HCT116 (cell line): ENCODE measurements at regions not wholly inside any gene's neighbourhood (a gene's known extent, or its start where the extent isn't known, plus 50 kb on each side); places are given as distances from the start of the nearest gene placed in this dataset.

Source experiments
- ATAC-seq: fragments of 200-7000 bp; cut with Tn5 transposase; 2 replicates; pipeline ENCODE4 v1.9.1; 2020; ENCODE audit warnings: mild to moderate bottlenecking, moderate library complexity
- BruUV-seq: library from RNA; stranded (reverse); fragments of 400-500 nt; replicated peaks from 2 replicates; lab custom pipeline; 2021; lab: Mats Ljungman, UMichigan
- CTCF ChIA-PET: fragments of 300-600 bp; sonication (Branson Sonifier 250); formaldehyde crosslinking; loops from one replicate; lab custom pipeline; 2021; ENCODE audit warnings: antibody characterized with exemption; lab: Charles Lee
- POLR2A ChIA-PET: fragments of 300-600, 350-600 bp; sonication (Branson Sonifier 250); formaldehyde crosslinking; loops from one replicate; lab custom pipeline; 2021; ENCODE audit warnings: antibody characterized with exemption; lab: Charles Lee
- RAD21 ChIA-PET, 2 experiments: fragments of 300-600 bp; sonication (Branson Sonifier 250); formaldehyde crosslinking; loops; one replicate each; lab custom pipeline; 2023; ENCODE audit warnings: low total read pairs in 2 of 2; ENCODE audit not compliant: uncharacterized antibody in 2 of 2, unreplicated experiment in 2 of 2, low non-redundant PET in 1 of 2; lab: Charles Lee
- DNase-seq: peaks from one replicate; pipeline ENCODE4 v3.0.0-alpha.2; 2010; ENCODE audit warnings: low read depth, low spot score
- H2AFZ ChIP-seq: fragments of 200-600 bp; shearing (Covaris generic), sonication (generic); 2 replicates; pipeline ENCODE4 v1.6.1; 2017; ENCODE audit warnings: low read depth, mixed run types, mixed read lengths, antibody characterized with exemption, low read length; ENCODE audit not compliant: poor library complexity, severe bottlenecking
- H3K27ac ChIP-seq: 2 replicates; pipeline ENCODE4 v1.5.1; 2012; ENCODE audit warnings: low read depth, low read length
- H3K27me3 ChIP-seq: fragments of 200-600 bp; sonication (generic); 2 replicates; pipeline ENCODE4 v1.6.1; 2016; ENCODE audit warnings: mixed run types, low read length, mixed read lengths; ENCODE audit not compliant: insufficient read depth
- H3K36me3 ChIP-seq, 2 experiments: fragments of 200-500 bp in 1 of 2; fragments of 200-600 bp in 1 of 2; sonication (Bioruptor generic) in 1 of 2; sonication (generic) in 1 of 2; 2 replicates each; pipeline versions ENCODE4 v1.5.1 to v1.6.1; 2014 to 2016; ENCODE audit warnings: low read length in 2 of 2, inconsistent platforms in 1 of 2, mixed read lengths in 1 of 2, mixed run types in 1 of 2; ENCODE audit not compliant: insufficient read depth in 2 of 2, control insufficient read depth in 1 of 2
- H3K4me1 ChIP-seq, 2 experiments: fragments of 200-600 bp in 1 of 2; sonication (generic) in 1 of 2; 2 replicates each; pipeline versions ENCODE4 v1.5.1 to v1.6.1; 2012 to 2017; ENCODE audit warnings: low read length in 2 of 2, inconsistent platforms in 1 of 2, mild to moderate bottlenecking in 1 of 2, mixed read lengths in 1 of 2, mixed run types in 1 of 2, moderate library complexity in 1 of 2; ENCODE audit not compliant: insufficient read depth in 2 of 2, control insufficient read depth in 1 of 2
- H3K4me2 ChIP-seq: fragments of 200-600 bp; sonication (generic); 2 replicates; pipeline ENCODE4 v1.6.1; 2017; ENCODE audit warnings: mixed run types, low read length, mixed read lengths
- H3K4me3 ChIP-seq, 2 experiments: fragments of 200-600 bp in 1 of 2; sonication (generic) in 1 of 2; replicated peaks in 1 of 2; 2 replicates each; pipeline ENCODE4 v1.5.1; 2011 to 2016; ENCODE audit warnings: low read length in 2 of 2, control low read depth in 1 of 2, low read depth in 1 of 2, mild to moderate bottlenecking in 1 of 2, mixed read lengths in 1 of 2, mixed run types in 1 of 2
- H3K79me2 ChIP-seq: fragments of 200-600 bp; sonication (generic); 2 replicates; pipeline ENCODE4 v1.6.1; 2017; ENCODE audit warnings: mild to moderate bottlenecking, mixed run types, low read length, moderate library complexity, mixed read lengths; ENCODE audit not compliant: insufficient read depth
- H3K9ac ChIP-seq: fragments of 200-600 bp; sonication (generic); 2 replicates; pipeline ENCODE4 v1.6.1; 2016; ENCODE audit warnings: low read length, mixed read lengths
- H3K9me2 ChIP-seq: fragments of 200-600 bp; sonication (generic), shearing (Covaris generic); 2 replicates; pipeline ENCODE4 v1.6.1; 2017; ENCODE audit warnings: mixed run types, mild to moderate bottlenecking, moderate library complexity; ENCODE audit not compliant: insufficient read depth
- H3K9me3 ChIP-seq, 2 experiments: fragments of 200-500 bp in 1 of 2; fragments of 200-600 bp in 1 of 2; sonication (Bioruptor generic) in 1 of 2; sonication (generic) in 1 of 2; 2 replicates each; pipeline ENCODE4 v1.6.1; 2014 to 2017; ENCODE audit warnings: low read length in 2 of 2, mixed read lengths in 2 of 2, inconsistent platforms in 1 of 2, low read depth in 1 of 2, mild to moderate bottlenecking in 1 of 2, mixed run types in 1 of 2, moderate library complexity in 1 of 2; ENCODE audit not compliant: control insufficient read depth in 1 of 2, insufficient read depth in 1 of 2
- H4K20me1 ChIP-seq: fragments of 200-600 bp; sonication (generic), shearing (Covaris generic); 2 replicates; pipeline ENCODE4 v1.6.1; 2017; ENCODE audit warnings: mixed run types, mild to moderate bottlenecking, moderate library complexity; ENCODE audit not compliant: insufficient read depth
- ATF3 ChIP-seq: IDR thresholded peaks from 2 replicates; pipeline ENCODE4 v1.6.1; 2012
- CBX3 ChIP-seq: IDR thresholded peaks from 2 replicates; pipeline ENCODE4 v1.6.1; 2012; ENCODE audit warnings: low read depth
- CTCF ChIP-seq, 3 experiments: fragments of 200-600 bp in 1 of 3; sonication (generic) in 1 of 3; IDR thresholded peaks in 2 of 3; conservative IDR thresholded peaks in 1 of 3; 2 replicates each; pipeline ENCODE4 v1.5.1; 2012 to 2017; ENCODE audit warnings: low read depth in 2 of 3, low read length in 2 of 3, antibody characterized with exemption in 1 of 3, borderline replicate concordance in 1 of 3, control low read depth in 1 of 3, mild to moderate bottlenecking in 1 of 3, mixed read lengths in 1 of 3, mixed run types in 1 of 3, moderate library complexity in 1 of 3; ENCODE audit not compliant: insufficient read depth in 1 of 3
- ELF1 ChIP-seq: IDR thresholded peaks from 2 replicates; pipeline ENCODE4 v1.6.1; 2012; ENCODE audit warnings: low read depth, borderline replicate concordance
- EZH2 ChIP-seq: fragments of 200-600 bp; sonication (generic); IDR thresholded peaks from 2 replicates; pipeline ENCODE4 v1.6.1; 2017; ENCODE audit warnings: antibody characterized with exemption, mixed run types
- JUND ChIP-seq: IDR thresholded peaks from 2 replicates; pipeline ENCODE4 v1.6.1; 2012
- RAD21 ChIP-seq: IDR thresholded peaks from 2 replicates; pipeline ENCODE4 v1.6.1; 2012; ENCODE audit warnings: low read depth, mild to moderate bottlenecking
- TCF7L2 ChIP-seq: IDR thresholded peaks from 2 replicates; pipeline ENCODE4 v1.7.0; 2011; ENCODE audit warnings: borderline replicate concordance, inconsistent platforms; ENCODE audit not compliant: insufficient read depth, insufficient read length; ENCODE audit errors: extremely low read depth
- YY1 ChIP-seq: IDR thresholded peaks from 2 replicates; pipeline ENCODE4 v1.6.1; 2011; ENCODE audit warnings: low read length, low read depth, moderate library complexity, mild to moderate bottlenecking; ENCODE audit not compliant: insufficient replicate concordance; ENCODE audit errors: extremely low read depth
- ZBTB33 ChIP-seq: IDR thresholded peaks from 2 replicates; pipeline ENCODE4 v1.6.1; 2011; ENCODE audit warnings: mild to moderate bottlenecking, low read length, moderate library complexity; ENCODE audit not compliant: insufficient replicate concordance; ENCODE audit errors: extremely low read depth
- ZFX ChIP-seq: fragments of 450-650 bp; IDR thresholded peaks from 2 replicates; pipeline ENCODE4 v1.6.1; 2017
- ZNF274 ChIP-seq: fragments of 200-500 bp; sonication (Bioruptor generic); IDR thresholded peaks from 2 replicates; pipeline ENCODE4 v1.6.1; 2014; ENCODE audit warnings: mild to moderate bottlenecking, low read depth, low read length, inconsistent platforms
- intact Hi-C: fragments of 100-400 bp; cut with micrococcal nuclease; formaldehyde crosslinking; loops from 2 replicates; pipeline ENCODE4 v1.10.0; 2022

- TF ChIP-seq EZH2 (no peak), RAD21 (no peak), CTCF (IDR thresholded peaks at IDR 0.05 in 2 of 3, conservative IDR thresholded peaks at IDR 0.05 in 1 of 3; ENCODE audit: borderline replicate concordance in 1 of 3, insufficient read depth in 1 of 3, low read depth in 2 of 3, low read length in 2 of 3) (no peak), ELF1 (no peak), JUND (no peak), YY1 (no peak)
Observed at GRCh38 chr11:71309611-71310010, 57.2 kb upstream of the SHANK2 start (continued).

GRCh38 chr11:71309181-71309580 lies 56.8 kb upstream of the SHANK2 start:
- H3K27me3 ChIP-seq = no peaks in the 10 kb centered on the region
- ChIA-PET RAD21 (no interaction called here), CTCF (no interaction called here), POLR2A (no interaction called here)
- no peak overlapping the region for H3K27ac ChIP-seq
- H3K9me2 ChIP-seq = no peaks in the 10 kb centered on the region
- peaks cover 0 to 4% of the 10 kb centered on the region in 2 experiments; a peak in 1 of 4 replicates for H3K4me1 ChIP-seq
- no peak for TF ChIP-seq TCF7L2
- TF ChIP-seq RAD21 = no peak
- TF ChIP-seq ATF3 = no peak
- TF ChIP-seq ZFX = no peak
- no peak for TF ChIP-seq ZBTB33
- no peak for TF ChIP-seq CBX3
- no peak for TF ChIP-seq ZNF274
- H3K4me2 ChIP-seq = no peak overlapping the region
- H2AFZ ChIP-seq = no peak overlapping the region
- intact Hi-C loops = no loop called here
- H4K20me1 ChIP-seq = no peaks in the 10 kb centered on the region
- no peaks in the 10 kb centered on the region for H3K36me3 ChIP-seq
- no peak overlapping the region for H3K4me3 ChIP-seq
- no peaks in the 10 kb centered on the region for H3K9me3 ChIP-seq
- H3K79me2 ChIP-seq = no peaks in the 10 kb centered on the region
- BruUV-seq = no TSS peak
- ATAC-seq (no peak), DNase-seq (no peak)
- no peak overlapping the region for H3K9ac ChIP-seq
